Tibial nerve (tissue), 4 donors: ENCODE measurements at regions not wholly inside any gene's neighbourhood (a gene's known extent, or its start where the extent isn't known, plus 50 kb on each side); places are given as distances from the start of the nearest gene placed in this dataset.

Source experiments
- DNase-seq, 2 donors: peaks; one replicate each; pipeline ENCODE4 v3.0.0-alpha.2; 2019; ENCODE audit warnings: low spot score in 2 of 2
- H3K27ac ChIP-seq, 4 donors: fragments of 200-600 bp; sonication (generic) in 3 of 4; one replicate each; pipeline ENCODE4 v1.5.1; 2017 to 2019; ENCODE audit warnings: mild to moderate bottlenecking in 1 of 4
- H3K27me3 ChIP-seq, 2 donors: fragments of 200-600 bp; sonication (generic) in 1 of 2; one replicate each; pipeline versions ENCODE4 v1.5.1 to v1.6.0; 2017 to 2019
- H3K36me3 ChIP-seq, 3 donors: fragments of 200-600 bp; sonication (generic); one replicate each; pipeline ENCODE4 v1.5.1; 2018 to 2019
- H3K4me1 ChIP-seq, 4 donors: fragments of 200-600 bp; sonication (generic) in 3 of 4; one replicate each; pipeline ENCODE4 v1.5.1; 2017 to 2019
- H3K4me3 ChIP-seq, 4 donors: fragments of 200-600 bp; sonication (generic) in 3 of 4; one replicate each; pipeline ENCODE4 v1.5.1; 2017 to 2019; ENCODE audit warnings: mild to moderate bottlenecking in 1 of 4, moderate library complexity in 1 of 4
- H3K9me3 ChIP-seq, 4 donors: fragments of 200-600 bp; sonication (generic) in 3 of 4; one replicate each; pipeline ENCODE4 v1.5.1; 2017 to 2019
- EP300 ChIP-seq, 2 donors: sonication (generic); formaldehyde crosslinking; IDR thresholded peaks; one replicate each; pipeline ENCODE4 v1.6.1; 2017; ENCODE audit warnings: antibody characterized with exemption in 2 of 2, mild to moderate bottlenecking in 1 of 2
- POLR2A ChIP-seq, 2 donors: fragments of 450-650 bp; IDR thresholded peaks; one replicate each; pipeline ENCODE4 v1.6.1; 2017; ENCODE audit warnings: antibody characterized with exemption in 2 of 2, mild to moderate bottlenecking in 2 of 2, moderate library complexity in 2 of 2
- WGBS, 2 donors: methylation state at CpG; one replicate each; pipeline ENCODE4 v1.1.5; 2018; 5-methylcytosine and 5-hydroxymethylcytosine counted together
- TF ChIP-seq, protein P1 (sequence below), 5 experiments: fragments of 200-600 bp in 3 of 5; fragments of 450-650 bp in 2 of 5; sonication (generic) in 3 of 5; IDR thresholded peaks; one replicate each; pipeline ENCODE4 v1.5.1; 2016 to 2019; ENCODE audit warnings: antibody characterized with exemption in 5 of 5, mild to moderate bottlenecking in 3 of 5, moderate library complexity in 2 of 5

- H3K27ac ChIP-seq: no peak overlapping the region
- H3K4me3 ChIP-seq: no peak overlapping the region
- DNase-seq: no peak
- TF ChIP-seq POLR2A (IDR thresholded peaks at IDR 0.05) (no peak), EP300 (IDR thresholded peaks at IDR 0.05) (no peak)
- TF ChIP-seq, protein P1, sequence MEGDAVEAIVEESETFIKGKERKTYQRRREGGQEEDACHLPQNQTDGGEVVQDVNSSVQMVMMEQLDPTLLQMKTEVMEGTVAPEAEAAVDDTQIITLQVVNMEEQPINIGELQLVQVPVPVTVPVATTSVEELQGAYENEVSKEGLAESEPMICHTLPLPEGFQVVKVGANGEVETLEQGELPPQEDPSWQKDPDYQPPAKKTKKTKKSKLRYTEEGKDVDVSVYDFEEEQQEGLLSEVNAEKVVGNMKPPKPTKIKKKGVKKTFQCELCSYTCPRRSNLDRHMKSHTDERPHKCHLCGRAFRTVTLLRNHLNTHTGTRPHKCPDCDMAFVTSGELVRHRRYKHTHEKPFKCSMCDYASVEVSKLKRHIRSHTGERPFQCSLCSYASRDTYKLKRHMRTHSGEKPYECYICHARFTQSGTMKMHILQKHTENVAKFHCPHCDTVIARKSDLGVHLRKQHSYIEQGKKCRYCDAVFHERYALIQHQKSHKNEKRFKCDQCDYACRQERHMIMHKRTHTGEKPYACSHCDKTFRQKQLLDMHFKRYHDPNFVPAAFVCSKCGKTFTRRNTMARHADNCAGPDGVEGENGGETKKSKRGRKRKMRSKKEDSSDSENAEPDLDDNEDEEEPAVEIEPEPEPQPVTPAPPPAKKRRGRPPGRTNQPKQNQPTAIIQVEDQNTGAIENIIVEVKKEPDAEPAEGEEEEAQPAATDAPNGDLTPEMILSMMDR (IDR thresholded peaks at IDR 0.05): no peak
- 55 to 66% methylated on average over 2 of the region's 2 CpGs for WGBS, 2 donors
- no peaks in the 10 kb centered on the region for H3K9me3 ChIP-seq
- peaks cover 0 to 37% (median 9%) of the 10 kb centered on the region in 4 donors for H3K4me1 ChIP-seq
- no peaks in the 10 kb centered on the region for H3K27me3 ChIP-seq
- H3K36me3 ChIP-seq: no peaks in the 10 kb centered on the region
Measured at GRCh38 chr6:139939189-139939979, 564.9 kb upstream of the CITED2 start.

DNA sequence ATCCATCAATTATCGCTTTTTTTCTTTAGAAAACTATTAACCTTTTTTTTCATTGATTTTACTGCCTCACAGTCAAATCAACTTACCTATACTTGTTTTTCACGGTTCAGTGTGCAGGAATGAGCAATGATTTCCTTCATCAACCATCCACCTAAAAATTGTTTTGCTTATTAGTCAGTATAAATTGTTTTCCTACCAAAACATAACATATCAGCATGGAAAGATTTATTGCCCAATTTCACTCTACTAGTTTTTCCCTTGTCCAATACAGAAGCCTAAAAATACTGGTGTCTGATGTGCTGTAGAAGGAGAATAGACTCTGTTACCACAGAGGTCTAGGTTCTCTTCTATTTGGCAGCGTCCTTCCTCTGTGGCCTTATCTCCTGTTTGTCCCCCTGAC lies 558.2 kb upstream of the CITED2 start:
- no peaks in the 10 kb centered on the region for H3K4me1 ChIP-seq
- TF ChIP-seq, protein P1 (IDR thresholded peaks at IDR 0.05): no peak

GRCh38 chr6:139931747-139932146 lies 557.3 kb upstream of the CITED2 start:
- H3K4me3 ChIP-seq: no peak overlapping the region
- no peaks in the 10 kb centered on the region for H3K27me3 ChIP-seq
- DNase-seq: no peak
- no peak overlapping the region for H3K27ac ChIP-seq
- H3K9me3 ChIP-seq: no peaks in the 10 kb centered on the region
- H3K4me1 ChIP-seq: peaks cover 0 to 6% (median 0%) of the 10 kb centered on the region in 4 donors
- TF ChIP-seq EP300 (IDR thresholded peaks at IDR 0.05) (no peak), POLR2A (IDR thresholded peaks at IDR 0.05) (no peak)
- TF ChIP-seq, protein P1 (IDR thresholded peaks at IDR 0.05): no peak
- no peaks in the 10 kb centered on the region for H3K36me3 ChIP-seq
- WGBS, 2 donors: 70 to 77% methylated on average over 2 of the region's 2 CpGs

More for the DNA sequence above, 558.2 kb upstream of the CITED2 start:
- no peak overlapping the region for H3K4me3 ChIP-seq
- H3K9me3 ChIP-seq: no peaks in the 10 kb centered on the region
- no peak for DNase-seq
- H3K36me3 ChIP-seq: no peaks in the 10 kb centered on the region
- no peak overlapping the region for H3K27ac ChIP-seq
- no peaks in the 10 kb centered on the region for H3K27me3 ChIP-seq
- WGBS, 2 donors: 92 to 94% methylated on average over 3 of the region's 3 CpGs

DNA sequence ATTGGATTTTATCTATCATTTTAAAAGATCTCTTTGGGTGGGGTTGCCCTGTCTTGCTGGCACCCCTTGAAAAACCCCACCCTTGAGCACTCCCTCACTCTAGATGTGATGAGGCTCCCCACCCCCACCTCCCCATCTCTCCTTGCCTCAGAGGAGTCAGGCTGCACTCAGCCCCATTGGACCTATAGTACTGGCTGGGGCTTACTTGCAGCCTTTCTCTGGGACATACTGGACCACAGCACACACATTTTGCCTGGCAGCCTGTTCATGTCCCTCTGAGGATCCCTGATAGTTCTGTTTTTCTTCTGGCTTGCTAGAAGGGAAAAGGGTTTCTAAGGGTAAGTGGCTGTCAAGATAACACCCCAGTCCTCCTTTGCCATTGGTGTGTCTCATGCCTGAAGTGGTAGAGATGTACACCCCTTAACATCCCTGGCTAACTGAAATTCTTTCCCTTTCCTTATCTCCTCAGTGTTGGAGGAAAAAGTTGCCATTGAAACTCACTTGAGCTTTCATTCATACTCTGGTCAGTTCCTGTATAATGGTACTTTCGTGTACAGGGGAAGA lies 553.4 kb upstream of the CITED2 start:
- H3K36me3 ChIP-seq: no peaks in the 10 kb centered on the region
- H3K27ac ChIP-seq: no peak overlapping the region
- TF ChIP-seq, protein P1 (IDR thresholded peaks at IDR 0.05): no peak
- H3K9me3 ChIP-seq: no peaks in the 10 kb centered on the region
- no peak overlapping the region for H3K4me3 ChIP-seq
- WGBS, 2 donors: 76 to 79% methylated on average over 1 of the region's 1 CpG
- H3K27me3 ChIP-seq: no peaks in the 10 kb centered on the region
- H3K4me1 ChIP-seq: peaks cover 0 to 16% (median 0%) of the 10 kb centered on the region in 4 donors
- DNase-seq: no peak

GRCh38 chr6:139927236-139927635 lies 552.8 kb upstream of the CITED2 start:
- Histone ChIP-seq H3K27me3 (no peaks in the 10 kb centered on the region), H3K4me1 (peaks cover 0 to 16% (median 0%) of the 10 kb centered on the region in 4 donors), H3K4me3 (no peak overlapping the region), H3K27ac (no peak overlapping the region), H3K36me3 (no peaks in the 10 kb centered on the region), H3K9me3 (no peaks in the 10 kb centered on the region)
- WGBS, 2 donors: 83 to 85% methylated on average over 2 of the region's 2 CpGs
- TF ChIP-seq POLR2A (IDR thresholded peaks at IDR 0.05) (no peak), EP300 (IDR thresholded peaks at IDR 0.05) (no peak)
- TF ChIP-seq, protein P1 (IDR thresholded peaks at IDR 0.05): no peak
- no peak for DNase-seq
